HCT116 (cell line): ENCODE measurements at regions not wholly inside any gene's neighbourhood (a gene's known extent, or its start where the extent isn't known, plus 50 kb on each side); places are given as distances from the start of the nearest gene placed in this dataset.

Source experiments
- CTCF ChIP-seq, 3 experiments: fragments of 200-600 bp in 1 of 3; sonication (generic) in 1 of 3; IDR thresholded peaks in 2 of 3; conservative IDR thresholded peaks in 1 of 3; 2 replicates each; pipeline ENCODE4 v1.5.1; 2012 to 2017; ENCODE audit warnings: low read depth in 2 of 3, low read length in 2 of 3, antibody characterized with exemption in 1 of 3, borderline replicate concordance in 1 of 3, control low read depth in 1 of 3, mild to moderate bottlenecking in 1 of 3, mixed read lengths in 1 of 3, mixed run types in 1 of 3, moderate library complexity in 1 of 3; ENCODE audit not compliant: insufficient read depth in 1 of 3
- EZH2 ChIP-seq: fragments of 200-600 bp; sonication (generic); IDR thresholded peaks from 2 replicates; pipeline ENCODE4 v1.6.1; 2017; ENCODE audit warnings: antibody characterized with exemption, mixed run types
- JUND ChIP-seq: IDR thresholded peaks from 2 replicates; pipeline ENCODE4 v1.6.1; 2012
- MAX ChIP-seq: IDR thresholded peaks from 2 replicates; pipeline ENCODE4 v1.6.1; 2012
- RAD21 ChIP-seq: IDR thresholded peaks from 2 replicates; pipeline ENCODE4 v1.6.1; 2012; ENCODE audit warnings: low read depth, mild to moderate bottlenecking
- REST ChIP-seq: IDR thresholded peaks from 2 replicates; pipeline ENCODE4 v1.6.1; 2012; ENCODE audit warnings: low read depth
- YY1 ChIP-seq: IDR thresholded peaks from 2 replicates; pipeline ENCODE4 v1.6.1; 2011; ENCODE audit warnings: low read length, low read depth, moderate library complexity, mild to moderate bottlenecking; ENCODE audit not compliant: insufficient replicate concordance; ENCODE audit errors: extremely low read depth
- ZNF274 ChIP-seq: fragments of 200-500 bp; sonication (Bioruptor generic); IDR thresholded peaks from 2 replicates; pipeline ENCODE4 v1.6.1; 2014; ENCODE audit warnings: mild to moderate bottlenecking, low read depth, low read length, inconsistent platforms

- TF ChIP-seq CTCF (IDR thresholded peaks at IDR 0.05 in 2 of 3, conservative IDR thresholded peaks at IDR 0.05 in 1 of 3; ENCODE audit: borderline replicate concordance in 1 of 3, insufficient read depth in 1 of 3, low read depth in 2 of 3, low read length in 2 of 3), result no peak
- TF ChIP-seq EZH2, result no peak
- no peak for TF ChIP-seq REST
- no peak for TF ChIP-seq YY1
- no peak for TF ChIP-seq JUND
- no peak for TF ChIP-seq RAD21
- TF ChIP-seq ZNF274, result no peak
- TF ChIP-seq MAX, result no peak
These were observed 64.6 kb upstream of the SOX21 start for GRCh38 chr13:94776956-94777355.
